ENCODE measurements at regions not wholly inside any gene's neighbourhood (a gene's known extent, or its start where the extent isn't known, plus 50 kb on each side); places are given as distances from the start of the nearest gene placed in this dataset.

GRCh38 chr10:130432850-130433249 lies 296.7 kb downstream of the GLRX3 start:
- DNase-seq = no peak

- DNase-seq = no peak
Observed at GRCh38 chr10:130434446-130435385, 298.5 kb downstream of the GLRX3 start.

GRCh38 chr10:130435961-130436360 lies 299.8 kb downstream of the GLRX3 start:
- no peak for DNase-seq

GRCh38 chr10:130438861-130439260 lies 302.7 kb downstream of the GLRX3 start:
- no peak for DNase-seq

GRCh38 chr10:130439766-130440165 lies 303.6 kb downstream of the GLRX3 start:
- no peak for DNase-seq

GRCh38 chr10:130440494-130440893 lies 304.3 kb downstream of the GLRX3 start:
- no peak for DNase-seq

GRCh38 chr10:130440971-130441370 lies 304.8 kb downstream of the GLRX3 start:
- DNase-seq = no peak

GRCh38 chr10:130443066-130443465 lies 306.9 kb downstream of the GLRX3 start:
- DNase-seq = no peak

GRCh38 chr10:130453036-130453720 lies 317.0 kb downstream of the GLRX3 start:
- DNase-seq = no peak

GRCh38 chr10:130453721-130454542 lies 317.7 kb downstream of the GLRX3 start:
- DNase-seq = no peak

- DNase-seq = no peak
Observed at GRCh38 chr10:130454543-130455000, 318.4 kb downstream of the GLRX3 start.

- no peak for DNase-seq
Observed at GRCh38 chr10:130455111-130455695, 319.0 kb downstream of the GLRX3 start.

GRCh38 chr10:130455791-130456190 lies 319.6 kb downstream of the GLRX3 start:
- no peak for DNase-seq

GRCh38 chr10:130456616-130457015 lies 320.4 kb downstream of the GLRX3 start:
- DNase-seq = no peak

- DNase-seq = no peak
Observed at GRCh38 chr10:130458509-130458908, 322.3 kb downstream of the GLRX3 start.

- DNase-seq = no peak
Observed at GRCh38 chr10:130459011-130459410, 322.8 kb downstream of the GLRX3 start.

GRCh38 chr10:130459851-130460490 lies 323.8 kb downstream of the GLRX3 start:
- DNase-seq = no peak

GRCh38 chr10:130461631-130462030 lies 325.4 kb downstream of the GLRX3 start:
- DNase-seq = no peak

GRCh38 chr10:130463104-130463875 lies 327.1 kb downstream of the GLRX3 start:
- no peak for DNase-seq

GRCh38 chr10:130463876-130464364 lies 327.7 kb downstream of the GLRX3 start:
- DNase-seq = no peak

- no peak for DNase-seq
Observed at GRCh38 chr10:130464426-130464825, 328.2 kb downstream of the GLRX3 start.

Measured in suppressor macrophage (primary cell).